Left ventricle myocardium superior (tissue), 1 donor: ENCODE measurements at regions not wholly inside any gene's neighbourhood (a gene's known extent, or its start where the extent isn't known, plus 50 kb on each side); places are given as distances from the start of the nearest gene placed in this dataset.
"Not testable (repeated sequence)": the region's sequence is repeated elsewhere in the genome, so short reads cannot be mapped to it uniquely, and the experiment has no call there.

Experiments
- ATAC-seq: fragments of 200-7000 bp; cut with Tn5 transposase; one replicate; pipeline ENCODE4 v1.9.1; 2020; ENCODE audit warnings: mild to moderate bottlenecking, moderate library complexity
- DNase-seq: peaks from one replicate; pipeline ENCODE4 v3.0.0-alpha.2; 2020
- intact Hi-C: fragments of 100-400 bp; cut with micrococcal nuclease; formaldehyde crosslinking; loops from one replicate; pipeline ENCODE4 v1.11.0; 2022
- donor health status: DM: no; HTN: yes; CAD: no; lungs with severe emphysema.

DNA sequence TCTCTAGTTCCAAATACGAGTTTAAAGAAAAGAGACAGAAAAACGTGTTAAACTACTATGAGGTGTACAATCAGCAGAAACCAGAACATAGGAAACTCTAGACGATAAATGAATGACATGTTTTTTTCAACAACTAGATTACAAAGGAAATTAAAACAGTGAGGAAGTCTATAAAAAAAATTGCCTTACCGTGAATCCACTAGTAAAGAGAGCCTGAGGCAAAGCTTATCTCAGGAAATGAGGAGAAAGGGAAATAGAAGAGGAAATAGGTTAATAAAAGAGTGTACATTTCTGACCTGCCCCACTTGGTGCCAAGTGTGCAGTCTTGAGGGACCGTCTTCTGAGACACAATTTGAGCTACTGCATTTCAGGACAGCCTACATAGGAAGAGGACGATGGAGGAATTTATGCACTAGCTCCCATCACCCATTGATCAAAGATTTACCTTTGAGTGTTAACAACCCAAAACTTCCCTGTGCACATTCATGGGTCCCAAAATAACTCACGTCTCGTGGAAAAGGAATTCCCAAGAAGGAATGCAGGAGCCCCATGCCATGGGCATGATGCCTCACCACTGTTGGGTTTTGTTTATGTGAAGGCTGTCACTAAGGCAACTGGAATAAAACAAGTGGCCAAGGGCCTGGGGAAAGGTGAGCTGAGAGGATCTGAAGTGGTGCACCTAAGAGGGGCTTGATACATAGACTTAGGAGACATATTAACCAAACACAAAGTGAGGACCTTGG lies 53.6 kb upstream of the SLC1A3 start:
- ATAC-seq: peak; percentile 96
- peak; percentile 47 for DNase-seq

GRCh38 chr5:36555035-36555434 lies 51.4 kb upstream of the SLC1A3 start:
- DNase-seq, intact Hi-C loops, ATAC-seq: not testable (repeated sequence)

More for the DNA sequence above, 53.6 kb upstream of the SLC1A3 start:
- intact Hi-C loops: no loop called here
